NCI-H2196 (cell line): ENCODE measurements at regions not wholly inside any gene's neighbourhood (a gene's known extent, or its start where the extent isn't known, plus 50 kb on each side); places are given as distances from the start of the nearest gene placed in this dataset.
"Not testable (repeated sequence)": the region's sequence is repeated elsewhere in the genome, so short reads cannot be mapped to it uniquely, and the experiment has no call there.

ENCODE experiments used
- DNase-seq: peaks from one replicate; lab custom pipeline; 2025; ENCODE audit not compliant: unreplicated experiment; lab: John Stamatoyannopoulos, UW

- DNase-seq, result no peak
These were observed 166.5 kb downstream of the EBLN2 start for GRCh38 chr3:73228000-73228399.

- no peak for DNase-seq
These were observed 167.0 kb downstream of the EBLN2 start for GRCh38 chr3:73228437-73228836.

DNA sequence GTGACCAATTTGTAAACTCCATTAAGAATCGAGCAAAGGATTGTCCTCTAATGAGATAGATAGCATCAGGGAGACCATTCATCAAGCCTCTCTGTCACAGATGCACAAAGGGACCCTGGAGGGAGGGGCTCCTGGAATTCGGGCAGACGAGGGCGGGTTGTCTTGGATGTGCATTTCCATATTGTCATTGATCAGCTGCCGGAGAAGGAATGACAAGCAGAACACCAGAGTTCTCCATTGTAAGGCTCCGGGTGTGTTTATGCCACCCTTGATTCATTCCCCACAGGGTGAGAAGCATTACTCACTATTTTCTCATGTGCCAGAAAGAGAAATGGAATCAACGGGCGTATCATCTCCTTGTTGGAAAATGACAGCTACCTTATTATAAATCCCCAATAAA lies 167.5 kb downstream of the EBLN2 start:
- DNase-seq, result no peak

DNA sequence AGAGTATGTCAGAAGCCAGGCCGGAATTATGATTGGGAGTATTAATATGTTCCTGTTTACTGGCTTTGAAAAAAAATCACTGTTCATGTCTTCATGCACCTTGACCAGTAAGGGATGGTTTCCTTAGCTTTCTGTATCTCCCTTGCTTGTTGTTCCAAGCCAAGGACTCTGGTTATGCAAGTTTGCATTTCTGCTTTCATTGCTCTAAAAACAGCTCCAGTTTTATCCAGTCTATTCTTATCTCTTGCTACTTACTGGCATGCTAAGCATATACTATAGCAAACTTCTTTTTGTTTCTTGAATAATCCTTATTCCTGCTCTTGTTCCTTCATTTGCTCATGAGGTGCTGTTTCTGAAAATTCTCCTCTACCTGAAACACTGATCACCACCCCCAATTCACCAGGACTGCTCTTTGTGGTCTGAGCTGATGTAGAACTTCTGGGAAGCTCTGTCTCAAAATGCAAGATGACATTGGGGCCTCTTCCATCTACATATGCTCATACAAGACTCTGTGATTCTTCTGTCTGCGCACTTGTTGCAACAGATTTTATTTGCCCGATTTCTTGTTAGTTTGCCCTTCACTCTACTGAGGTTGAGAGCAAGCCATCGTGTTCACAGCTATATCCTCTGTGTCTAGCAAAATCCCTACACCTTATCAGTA lies 173.0 kb downstream of the EBLN2 start:
- DNase-seq, result no peak

GRCh38 chr3:73235768-73236167 lies 174.3 kb downstream of the EBLN2 start:
- DNase-seq, result no peak

GRCh38 chr3:73236867-73237266 lies 175.4 kb downstream of the EBLN2 start:
- DNase-seq, result no peak

GRCh38 chr3:73243740-73244139 lies 182.3 kb downstream of the EBLN2 start:
- no peak for DNase-seq

- no peak for DNase-seq
These were observed 184.0 kb downstream of the EBLN2 start for GRCh38 chr3:73245459-73245858.

DNA sequence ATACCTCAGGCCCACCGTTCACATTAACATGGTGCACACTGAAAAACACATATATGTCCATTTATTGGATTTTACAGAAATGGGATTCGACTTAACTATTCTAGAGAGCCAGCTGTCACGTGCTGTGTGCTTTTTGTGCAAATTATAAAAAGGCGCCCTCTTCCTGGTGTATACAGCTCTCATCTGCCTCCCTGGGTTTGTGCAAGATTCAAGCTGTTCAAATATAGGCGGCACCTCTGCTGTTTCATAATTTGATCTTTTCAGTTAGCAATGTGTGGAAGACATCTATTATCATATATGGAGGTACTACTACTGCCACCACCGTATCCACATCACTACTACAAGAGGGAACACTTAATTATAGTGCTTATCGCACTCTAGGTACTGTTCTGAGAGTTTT lies 187.6 kb downstream of the EBLN2 start:
- DNase-seq, result no peak

GRCh38 chr3:73254062-73254461 lies 192.6 kb downstream of the EBLN2 start:
- no peak for DNase-seq

DNA sequence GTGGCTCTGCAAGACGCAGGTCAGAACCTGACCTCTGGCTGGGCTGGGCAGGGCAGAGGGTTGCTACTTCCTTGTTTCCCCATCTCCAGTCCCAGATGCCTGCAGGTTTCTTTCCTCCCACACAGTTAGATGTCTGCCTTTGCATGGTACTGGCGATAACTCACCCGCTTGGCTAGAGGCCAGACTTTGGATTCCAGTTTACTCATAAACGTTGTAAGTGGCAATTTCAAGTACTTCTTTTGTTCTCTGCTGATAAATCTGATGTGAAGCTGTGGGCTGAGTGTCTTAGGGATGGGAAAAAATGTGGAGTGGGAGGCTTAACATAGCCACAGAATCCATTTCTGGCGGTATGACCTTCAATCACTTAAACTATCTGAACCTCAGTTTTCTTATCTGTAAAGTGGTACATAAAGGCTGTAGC lies 194.2 kb downstream of the EBLN2 start:
- DNase-seq, result peak; percentile 78

DNA sequence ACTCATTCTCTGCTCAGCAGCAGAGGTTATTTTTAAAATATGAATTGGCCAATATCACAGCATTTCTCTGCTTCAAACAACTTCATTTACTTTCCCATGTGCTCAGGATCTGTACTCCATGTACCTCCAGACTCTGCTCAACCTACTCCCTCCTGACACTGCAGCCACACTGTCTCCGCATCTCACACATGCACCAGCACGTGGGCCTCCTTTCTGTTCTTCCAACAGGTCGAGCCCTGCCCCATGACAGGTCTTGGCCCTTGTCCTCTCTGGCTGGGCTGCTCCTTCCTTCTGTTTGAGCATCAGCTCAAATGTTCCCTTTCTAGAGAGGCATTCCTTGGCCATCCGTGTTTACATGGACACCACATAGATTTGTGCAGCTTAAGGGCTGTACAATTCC lies 195.7 kb downstream of the EBLN2 start:
- DNase-seq, result no peak

DNA sequence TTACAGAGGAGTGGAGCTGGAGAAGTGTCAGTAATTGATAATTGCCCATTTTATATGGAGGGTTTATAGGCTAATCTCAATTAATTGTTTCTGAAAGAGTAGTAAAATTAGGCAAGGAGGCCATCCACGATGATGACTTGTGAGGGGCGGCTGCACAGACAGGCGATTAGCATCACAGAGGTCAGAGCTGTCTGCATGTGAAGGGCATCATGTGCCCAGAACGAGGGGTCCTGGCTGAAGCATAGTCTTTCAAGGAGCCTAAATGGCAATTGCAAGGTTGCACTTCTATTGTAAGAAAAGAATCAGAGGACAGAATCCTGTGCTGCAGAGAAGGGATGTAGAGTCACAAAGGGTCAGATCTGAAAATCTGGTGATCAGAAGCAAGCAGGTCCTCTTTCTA lies 196.6 kb downstream of the EBLN2 start:
- no peak for DNase-seq

GRCh38 chr3:73259291-73259690 lies 197.8 kb downstream of the EBLN2 start:
- no peak for DNase-seq

DNA sequence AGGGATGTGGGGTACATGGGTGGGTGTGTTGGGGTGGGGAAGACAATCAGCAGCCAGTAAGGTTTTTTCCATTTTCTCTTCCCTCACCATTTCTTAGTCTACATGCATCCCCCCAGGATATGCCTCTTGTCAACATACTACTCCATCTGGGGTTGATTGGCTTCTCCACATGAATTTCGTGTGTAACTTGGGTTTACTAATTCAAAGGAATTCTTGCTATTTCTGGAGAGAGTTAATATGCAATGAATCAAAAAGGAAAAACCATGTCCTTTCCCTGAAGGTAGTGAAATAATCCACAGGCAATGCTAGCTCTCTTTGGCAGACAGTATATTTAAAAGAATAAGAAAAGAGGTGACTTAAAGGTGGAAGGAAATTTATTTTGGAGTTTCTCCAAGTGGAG lies 198.4 kb downstream of the EBLN2 start:
- DNase-seq, result no peak

GRCh38 chr3:73266558-73266957 lies 205.1 kb downstream of the EBLN2 start:
- DNase-seq, result not testable (repeated sequence)

- not testable (repeated sequence) for DNase-seq
These were observed 207.7 kb downstream of the EBLN2 start for GRCh38 chr3:73269126-73269525.

DNA sequence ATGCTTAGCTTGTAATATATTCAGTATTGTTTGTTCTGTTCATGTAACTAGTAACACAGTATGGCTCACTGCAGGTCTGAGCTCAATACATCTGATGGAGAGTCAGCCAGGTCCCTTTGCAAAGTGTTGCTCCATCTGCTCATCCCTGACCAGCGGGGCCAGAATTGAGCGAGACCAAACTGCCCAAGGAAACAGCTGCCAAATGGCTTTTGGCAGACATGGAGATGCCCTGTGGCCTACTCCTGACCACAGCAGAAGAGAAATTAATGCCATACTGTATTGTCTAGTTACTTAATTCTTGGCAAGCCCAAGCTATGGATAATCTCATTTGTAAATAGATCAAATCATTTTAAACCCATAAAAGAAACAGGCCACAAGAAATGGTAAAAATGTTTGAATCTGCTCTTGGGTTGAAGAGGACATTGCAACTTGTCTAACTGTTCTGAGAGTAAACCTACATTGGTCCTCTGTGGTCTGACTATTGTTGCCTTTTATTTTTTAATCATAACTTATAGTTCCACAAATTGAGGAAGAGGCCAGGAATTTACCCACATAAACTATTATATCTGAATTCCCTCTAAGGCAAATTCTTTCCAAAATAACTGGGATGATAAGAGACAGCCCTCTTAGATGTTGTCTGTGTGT lies 209.5 kb downstream of the EBLN2 start:
- peak; percentile 80 for DNase-seq

- DNase-seq, result no peak
These were observed 211.9 kb downstream of the EBLN2 start for GRCh38 chr3:73273341-73273740.

DNA sequence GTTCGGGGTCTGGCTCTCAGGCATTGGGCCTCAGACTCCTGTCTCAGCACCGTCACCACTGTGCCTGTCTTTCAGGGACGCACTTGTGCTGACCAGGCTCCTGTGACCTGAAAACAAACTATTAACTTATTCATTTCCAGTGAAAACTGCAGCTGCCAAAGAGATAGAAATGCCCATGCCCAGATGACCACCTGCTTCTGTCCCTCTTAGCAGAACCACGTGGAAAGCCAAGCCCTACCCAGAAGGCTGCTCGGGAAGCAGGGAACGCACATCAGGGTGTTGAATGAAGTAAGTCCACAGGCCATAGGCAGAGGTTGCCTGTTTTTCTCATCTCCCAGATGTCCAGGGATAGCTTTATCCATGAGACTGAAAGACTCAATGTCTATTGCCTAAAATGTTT lies 219.3 kb downstream of the EBLN2 start:
- DNase-seq, result no peak

DNA sequence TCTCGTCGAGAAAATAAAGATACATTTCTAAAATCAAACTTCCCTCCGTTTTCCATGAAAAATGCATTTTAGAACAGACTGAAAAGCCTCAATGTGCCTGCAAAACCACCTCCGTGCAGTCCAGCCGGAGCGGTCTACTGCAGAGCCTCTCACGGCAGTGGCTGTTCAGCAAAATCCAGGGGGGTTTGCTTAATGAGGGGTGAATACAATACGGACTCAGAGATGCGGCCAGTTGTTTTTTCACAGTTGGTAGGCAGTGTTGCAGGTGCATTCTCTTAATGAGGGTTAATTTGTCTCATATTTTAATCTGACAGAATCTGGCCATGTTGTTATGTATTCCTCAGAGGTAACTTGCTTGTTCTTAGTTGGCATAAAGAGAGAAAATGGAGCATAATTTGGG lies 223.0 kb downstream of the EBLN2 start:
- no peak for DNase-seq

- DNase-seq, result no peak
These were observed 230.1 kb downstream of the EBLN2 start for GRCh38 chr3:73291541-73291940.

GRCh38 chr3:73292220-73292619 lies 230.8 kb downstream of the EBLN2 start:
- DNase-seq, result no peak
